HepG2 (cell line): ENCODE measurements at regions not wholly inside any gene's neighbourhood (a gene's known extent, or its start where the extent isn't known, plus 50 kb on each side); places are given as distances from the start of the nearest gene placed in this dataset.

Experiments
- ATAC-seq: fragments of 200-7000 bp; cut with Tn5 transposase; 3 replicates; pipeline ENCODE4 v1.9.1; 2020; ENCODE audit warnings: mild to moderate bottlenecking, moderate library complexity
- BruUV-seq: library from RNA; stranded (reverse); fragments of 400-500 nt; replicated peaks from 2 replicates; lab custom pipeline; 2021; lab: Mats Ljungman, UMichigan
- CTCF ChIA-PET: fragments of 300-600 bp; formaldehyde crosslinking; extraction: SDS; loops from one replicate; lab custom pipeline; 2021; ENCODE audit warnings: low total read pairs, inconsistent platforms, low intra/inter-chr PET ratio; lab: Yijun Ruan, JAX
- POLR2A ChIA-PET: fragments of 350-600 bp; sonication (Branson Sonifier 250); formaldehyde crosslinking; loops from one replicate; lab custom pipeline; 2020; ENCODE audit warnings: antibody characterized with exemption, inconsistent platforms; lab: Yijun Ruan, JAX
- DNase-seq: peaks from one replicate; pipeline ENCODE4 v3.0.0-alpha.2; 2015; ENCODE audit warnings: low spot score
- FAIRE-seq: peaks from 3 replicates; lab custom pipeline; 2011; peaks lifted over from hg19 to GRCh38; lab: Jason Lieb, UNC
- H2AFZ ChIP-seq: one replicate; pipeline ENCODE4 v1.6.1; 2011; ENCODE audit warnings: low read length, inconsistent platforms
- H3K27ac ChIP-seq: fragments of 300-600 bp; 3 replicates; pipeline ENCODE4 v1.8.0; 2011; ENCODE audit warnings: mixed run types, mild to moderate bottlenecking, mixed read lengths, low read length, inconsistent platforms; ENCODE audit not compliant: insufficient read depth; ENCODE audit errors: extremely low read length
- H3K27me3 ChIP-seq, 2 experiments: fragments of 200-600 bp in 1 of 2; 2 replicates in 1 of 2; 3 replicates in 1 of 2; pipeline versions ENCODE4 v1.6.0 to v1.8.0; 2011; ENCODE audit warnings: low read length in 2 of 2, mild to moderate bottlenecking in 2 of 2, moderate library complexity in 2 of 2, inconsistent platforms in 1 of 2; ENCODE audit not compliant: insufficient read depth in 2 of 2, control insufficient read depth in 1 of 2
- H3K36me3 ChIP-seq, 2 experiments: fragments of 200-600 bp in 1 of 2; replicated peaks in 1 of 2; 2 replicates in 1 of 2; 3 replicates in 1 of 2; pipeline versions ENCODE4 v1.5.1 to v1.8.0; 2011; ENCODE audit warnings: low read length in 2 of 2, inconsistent platforms in 1 of 2; ENCODE audit not compliant: insufficient read depth in 2 of 2, control insufficient read depth in 1 of 2
- H3K4me1 ChIP-seq: 2 replicates; pipeline ENCODE4 v1.5.1; 2012; ENCODE audit warnings: low read length, inconsistent platforms; ENCODE audit not compliant: insufficient read depth
- H3K4me2 ChIP-seq: 2 replicates; pipeline ENCODE4 v1.6.0; 2011; ENCODE audit warnings: low read depth, low read length, inconsistent platforms
- H3K4me3 ChIP-seq, 3 experiments: fragments of 200-600 bp in 1 of 3; sonication (generic), shearing (Covaris generic) in 1 of 3; replicated peaks in 1 of 3; 2 replicates each; pipeline ENCODE4 v1.5.1; 2011 to 2016; ENCODE audit warnings: low read length in 3 of 3, inconsistent platforms in 2 of 3, low read depth in 2 of 3, mild to moderate bottlenecking in 2 of 3, control low read depth in 1 of 3, mixed read lengths in 1 of 3; ENCODE audit not compliant: insufficient read depth in 1 of 3
- H3K79me2 ChIP-seq: one replicate; pipeline ENCODE4 v1.6.1; 2011; ENCODE audit warnings: low read length, inconsistent platforms; ENCODE audit not compliant: insufficient read depth
- H3K9ac ChIP-seq: 2 replicates; pipeline ENCODE4 v1.6.0; 2011; ENCODE audit warnings: mild to moderate bottlenecking, low read depth, low read length, inconsistent platforms; ENCODE audit not compliant: insufficient read depth
- H3K9me3 ChIP-seq: 2 replicates; pipeline ENCODE4 v1.5.1; 2012; ENCODE audit warnings: mild to moderate bottlenecking, low read length
- H4K20me1 ChIP-seq: 2 replicates; pipeline ENCODE4 v1.6.0; 2011; ENCODE audit warnings: inconsistent platforms, mild to moderate bottlenecking, low read length, moderate library complexity; ENCODE audit not compliant: insufficient read depth
- DPF2 ChIP-seq: sonication (generic); formaldehyde crosslinking; IDR thresholded peaks from 2 replicates; pipeline ENCODE4 v1.4.0; 2020; ENCODE audit warnings: mild to moderate bottlenecking, low read depth, missing genetic modification reagents, borderline replicate concordance
- GABPB1 ChIP-seq: IDR thresholded peaks from 2 replicates; pipeline ENCODE4 v1.6.1; 2016; ENCODE audit warnings: mild to moderate bottlenecking, missing genetic modification reagents, moderate library complexity, missing compliant biosample characterization
- HNRNPH1 ChIP-seq: fragments of 200-400 bp; formaldehyde crosslinking; optimal IDR thresholded peaks from 2 replicates; pipeline ENCODE3; 2017; ENCODE audit warnings: mild to moderate bottlenecking, low read depth, low read length
- IKZF5 ChIP-seq: IDR thresholded peaks from 2 replicates; pipeline ENCODE4 v1.6.1; 2018; ENCODE audit warnings: missing genetic modification reagents, mild to moderate bottlenecking, missing compliant biosample characterization
- KDM5A ChIP-seq: fragments of 200-600 bp; sonication (generic); IDR thresholded peaks from 2 replicates; pipeline ENCODE4 v1.7.0; 2018; ENCODE audit warnings: antibody characterized with exemption, mild to moderate bottlenecking, low read length, borderline replicate concordance
- NFE2L2 ChIP-seq: fragments of 150-350 bp; IDR thresholded peaks from 2 replicates; pipeline ENCODE4 v1.6.1; 2014; ENCODE audit warnings: low read length
- NFYC ChIP-seq: IDR thresholded peaks from 2 replicates; pipeline ENCODE4 v1.6.1; 2016; ENCODE audit warnings: missing genetic modification reagents, missing compliant biosample characterization
- NR1H2 ChIP-seq: sonication (generic); formaldehyde crosslinking; IDR thresholded peaks from 2 replicates; pipeline ENCODE4 v1.8.1; 2022; ENCODE audit warnings: low read depth, missing genetic modification reagents, borderline replicate concordance
- POGZ ChIP-seq: sonication (generic); formaldehyde crosslinking; IDR thresholded peaks from 2 replicates; pipeline ENCODE4 v1.4.0; 2020; ENCODE audit warnings: mild to moderate bottlenecking, missing genetic modification reagents
- STAG1 ChIP-seq: sonication (generic); formaldehyde crosslinking; IDR thresholded peaks from 2 replicates; pipeline ENCODE4 v1.4.0; 2020; ENCODE audit warnings: missing genetic modification reagents
- ZNF124 ChIP-seq: sonication (generic); formaldehyde crosslinking; IDR thresholded peaks from 2 replicates; pipeline ENCODE4 v1.4.0; 2020; ENCODE audit warnings: missing genetic modification reagents
- ZNF18 ChIP-seq: sonication (generic); formaldehyde crosslinking; IDR thresholded peaks from 2 replicates; pipeline ENCODE4 v1.8.0; 2022; ENCODE audit warnings: mild to moderate bottlenecking, missing genetic modification reagents; ENCODE audit not compliant: insufficient replicate concordance
- ZNF225 ChIP-seq: sonication (generic); formaldehyde crosslinking; IDR thresholded peaks from 2 replicates; pipeline ENCODE4 v1.4.0; 2020; ENCODE audit warnings: mild to moderate bottlenecking, missing genetic modification reagents
- ZNF557 ChIP-seq: sonication (generic); formaldehyde crosslinking; IDR thresholded peaks from 2 replicates; pipeline ENCODE4 v1.4.0; 2020; ENCODE audit warnings: missing genetic modification reagents
- WGBS: methylation state at CpG from one replicate; pipeline ENCODE4 v1.1.6; 2017; ENCODE audit warnings: low lambda C conversion rate; 5-methylcytosine and 5-hydroxymethylcytosine counted together
- in situ Hi-C: cut with HindIII; loops from 2 replicates; pipeline ENCODE4 v1.10.0; 2017; ENCODE audit warnings: low pct_unique_long_range_greater_than_20kb; ENCODE audit not compliant: extremely low pct_ligation_motif_present
- intact Hi-C: fragments of 100-400 bp; cut with micrococcal nuclease; formaldehyde crosslinking; loops from one replicate; pipeline ENCODE4 v1.10.0; 2022; ENCODE audit not compliant: unreplicated experiment

- ChIA-PET POLR2A (no interaction called here), CTCF (interaction anchor here (6.8 kb wide), 1 partner anchor 497 kb away, joined by 86 read pairs; the partner anchor contains the start of gene FOXC2)
- no peak overlapping the region for H3K27ac ChIP-seq
- BruUV-seq: no TSS peak
- TF ChIP-seq NFYC (CRISPR knock-in tag): no peak
- TF ChIP-seq NFE2L2: 0 out of 2 replicates have a peak, but pooled peaks have one; percentile 33
- no peak for TF ChIP-seq ZNF557 (CRISPR knock-in tag)
- TF ChIP-seq ZNF124 (CRISPR knock-in tag): no peak
- H3K27me3 ChIP-seq: peaks cover 0 to 45% of the 10 kb centered on the region in 2 experiments; a peak in 3 of 5 replicates
- no peak overlapping the region for H2AFZ ChIP-seq
- WGBS: 3% methylated on average over 5 of the region's 5 CpGs
- H3K4me2 ChIP-seq: no peak overlapping the region
- in situ Hi-C loops (no loop called here), intact Hi-C loops (no loop called here)
- H3K79me2 ChIP-seq: no peaks in the 10 kb centered on the region
- H3K9ac ChIP-seq: no peak overlapping the region
- H3K4me1 ChIP-seq: no peaks in the 10 kb centered on the region
- H3K9me3 ChIP-seq: no peaks in the 10 kb centered on the region
- H3K36me3 ChIP-seq: no peaks in the 10 kb centered on the region
- no peak for DNase-seq
- ATAC-seq: no peak
- no peak overlapping the region for H3K4me3 ChIP-seq
- FAIRE-seq: no peak
- H4K20me1 ChIP-seq: no peaks in the 10 kb centered on the region
Observed at GRCh38 chr16:87061243-87061920, 255.8 kb downstream of the C16orf95 start.

- no peaks in the 10 kb centered on the region for H3K79me2 ChIP-seq
- 34% methylated on average over 26 of the region's 26 CpGs for WGBS
- H3K27me3 ChIP-seq: peaks cover 2 to 45% of the 10 kb centered on the region in 2 experiments; a peak in 3 of 5 replicates
- H3K4me1 ChIP-seq: no peaks in the 10 kb centered on the region
- ChIA-PET POLR2A (no interaction called here), CTCF (interaction anchor here (1.7 to 6.8 kb wide), 2 partner anchors 487 to 498 kb away, joined by 5 to 86 read pairs; partner anchors contain the start of gene FOXC2)
- ATAC-seq (peak; percentile 91), FAIRE-seq (peak; percentile 61), DNase-seq (peak; percentile 49)
- H2AFZ ChIP-seq: no peak overlapping the region
- in situ Hi-C loops (no loop called here), intact Hi-C loops (loop anchor here (1.0 kb wide), 1 partner anchor 500 kb away; no protein-coding TSS in a partner anchor)
- no peaks in the 10 kb centered on the region for H3K9me3 ChIP-seq
- no peaks in the 10 kb centered on the region for H4K20me1 ChIP-seq
- H3K4me3 ChIP-seq: no peak overlapping the region
- no TSS peak for BruUV-seq
- no peak overlapping the region for H3K4me2 ChIP-seq
- no peak overlapping the region for H3K9ac ChIP-seq
- no peaks in the 10 kb centered on the region for H3K36me3 ChIP-seq
- H3K27ac ChIP-seq: no peak overlapping the region
- TF ChIP-seq GABPB1 (0 out of 2 replicates have a peak, but pooled peaks have one; percentile 15), ZNF18 (CRISPR knock-in tag) (no peak), DPF2 (CRISPR knock-in tag) (no peak), POGZ (CRISPR knock-in tag) (no peak), IKZF5 (no peak), KDM5A (no peak), NR1H2 (CRISPR knock-in tag) (no peak), ZNF225 (CRISPR knock-in tag) (no peak), HNRNPH1 (no peak), STAG1 (CRISPR knock-in tag) (peak; percentile 67)
Observed at GRCh38 chr16:87062569-87063442, 254.4 kb downstream of the C16orf95 start.
